BLaER1 (cell line): ENCODE measurements at regions not wholly inside any gene's neighbourhood (a gene's known extent, or its start where the extent isn't known, plus 50 kb on each side); places are given as distances from the start of the nearest gene placed in this dataset.
"Not testable (repeated sequence)": the region's sequence is repeated elsewhere in the genome, so short reads cannot be mapped to it uniquely, and the experiment has no call there.

ENCODE experiments used
- H3K27ac ChIP-seq: shearing (Covaris generic); formaldehyde crosslinking; 2 replicates; pipeline ENCODE4 v1.8.1; 2022
- H3K27me3 ChIP-seq: shearing (Covaris generic); formaldehyde crosslinking; 2 replicates; pipeline ENCODE4 v1.8.1; 2022
- H3K36me3 ChIP-seq: shearing (Covaris generic); formaldehyde crosslinking; 2 replicates; pipeline ENCODE4 v1.8.1; 2022
- H3K4me1 ChIP-seq: shearing (Covaris generic); formaldehyde crosslinking; 2 replicates; pipeline ENCODE4 v1.8.1; 2022
- H3K4me2 ChIP-seq: shearing (Covaris generic); formaldehyde crosslinking; 2 replicates; pipeline ENCODE4 v1.8.1; 2022
- H3K4me3 ChIP-seq: shearing (Covaris generic); formaldehyde crosslinking; 2 replicates; pipeline ENCODE4 v1.8.1; 2022
- H3K9ac ChIP-seq: shearing (Covaris generic); formaldehyde crosslinking; 2 replicates; pipeline ENCODE4 v1.8.1; 2022
- H3K9me3 ChIP-seq: shearing (Covaris generic); formaldehyde crosslinking; 2 replicates; pipeline ENCODE4 v1.8.1; 2022
- H4K20me1 ChIP-seq: shearing (Covaris generic); formaldehyde crosslinking; 2 replicates; pipeline ENCODE4 v1.8.1; 2022
- Cebpa-rat ChIP-seq: shearing (Covaris generic); IDR thresholded peaks from 2 replicates; pipeline ENCODE4 v1.8.1; 2022

GRCh38 chr17:31629696-31630470 lies 229.2 kb downstream of the COPRS start:
- Histone ChIP-seq H3K27ac (no peak overlapping the region), H3K4me3 (no peak overlapping the region), H3K9me3 (peaks cover 45% of the 10 kb centered on the region), H3K9ac (no peak overlapping the region), H3K4me2 (no peak overlapping the region), H3K36me3 (no peaks in the 10 kb centered on the region), H3K27me3 (no peaks in the 10 kb centered on the region), H4K20me1 (no peaks in the 10 kb centered on the region), H3K4me1 (no peaks in the 10 kb centered on the region)
- no peak for TF ChIP-seq Cebpa-rat

DNA sequence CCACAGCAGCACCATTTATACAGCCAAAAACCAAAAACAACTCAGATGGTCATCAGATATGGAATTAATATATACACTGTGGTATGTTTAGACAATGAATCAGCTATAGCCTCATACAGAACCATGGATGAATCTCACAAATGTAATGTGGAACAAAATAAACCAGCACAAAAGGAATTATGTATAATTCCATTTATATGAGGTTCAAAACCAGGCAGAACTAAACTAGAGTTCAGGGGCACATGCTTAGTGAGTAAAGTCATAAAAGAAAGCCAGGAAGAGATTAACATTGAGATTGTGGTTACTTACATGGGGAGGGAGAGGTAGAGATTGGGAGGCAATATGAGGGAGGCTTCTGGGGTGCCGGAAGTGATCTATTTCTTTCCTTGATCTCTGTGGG lies 231.1 kb downstream of the COPRS start:
- Histone ChIP-seq H3K27me3 (no peaks in the 10 kb centered on the region), H3K36me3 (no peaks in the 10 kb centered on the region), H4K20me1 (no peaks in the 10 kb centered on the region), H3K4me3 (no peak overlapping the region), H3K9me3 (peaks cover 38% of the 10 kb centered on the region), H3K4me2 (no peak overlapping the region), H3K27ac (no peak overlapping the region), H3K4me1 (no peaks in the 10 kb centered on the region), H3K9ac (no peak overlapping the region)
- TF ChIP-seq Cebpa-rat = no peak

DNA sequence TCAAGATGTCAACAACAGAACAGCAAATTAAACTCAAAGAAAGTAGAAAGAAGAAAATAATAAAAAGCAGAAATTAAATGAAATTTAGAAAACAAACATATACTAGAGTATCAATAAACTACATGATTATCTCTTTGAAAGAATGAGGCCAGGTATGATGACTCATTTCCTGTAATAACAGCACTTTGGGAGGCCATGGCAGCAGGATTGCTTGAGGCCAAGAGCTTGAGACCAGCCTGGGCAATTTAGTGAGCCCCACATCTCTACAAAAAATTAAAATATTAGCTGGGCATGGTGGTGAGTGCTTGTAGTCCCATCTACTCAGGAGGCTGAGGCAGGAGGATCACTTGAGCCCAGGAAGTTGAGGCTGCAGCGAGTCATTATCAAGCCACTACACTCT lies 232.5 kb downstream of the RAB11FIP4 start:
- Histone ChIP-seq H3K9me3 (peaks cover 46% of the 10 kb centered on the region), H4K20me1 (no peaks in the 10 kb centered on the region), H3K4me1 (no peaks in the 10 kb centered on the region), H3K4me2 (no peak overlapping the region), H3K27me3 (no peaks in the 10 kb centered on the region), H3K36me3 (no peaks in the 10 kb centered on the region), H3K27ac (no peak overlapping the region), H3K4me3 (no peak overlapping the region), H3K9ac (no peak overlapping the region)
- no peak for TF ChIP-seq Cebpa-rat

GRCh38 chr17:31622500-31622899 lies 231.0 kb downstream of the RAB11FIP4 start:
- Histone ChIP-seq H3K27me3 (no peaks in the 10 kb centered on the region), H3K36me3 (no peaks in the 10 kb centered on the region), H3K4me1 (no peaks in the 10 kb centered on the region), H3K4me3 (no peak overlapping the region), H3K4me2 (no peak overlapping the region), H3K9me3 (peaks cover 46% of the 10 kb centered on the region), H4K20me1 (no peaks in the 10 kb centered on the region), H3K9ac (no peak overlapping the region), H3K27ac (no peak overlapping the region)
- no peak for TF ChIP-seq Cebpa-rat

DNA sequence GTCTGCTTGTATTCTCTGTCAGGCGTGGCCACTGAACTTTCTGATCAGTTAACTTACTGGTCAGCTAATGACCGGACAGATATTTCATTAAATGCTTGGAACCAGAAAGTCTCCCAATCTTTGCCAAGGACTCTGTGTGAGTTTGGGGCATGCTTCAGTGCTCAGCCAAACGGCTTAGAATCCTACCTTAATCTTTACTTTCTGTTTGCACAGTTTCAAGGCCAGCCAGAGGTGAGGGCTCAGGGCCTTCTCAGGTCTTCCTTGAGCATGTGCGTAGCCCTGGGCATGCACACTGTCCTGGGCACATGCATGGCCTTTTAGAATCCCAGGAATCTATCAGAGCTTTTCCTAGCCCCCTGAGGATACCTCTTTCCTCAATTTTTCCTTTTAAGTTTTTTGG lies 230.1 kb downstream of the RAB11FIP4 start:
- no peaks in the 10 kb centered on the region for H3K4me1 ChIP-seq
- no peaks in the 10 kb centered on the region for H4K20me1 ChIP-seq
- no peaks in the 10 kb centered on the region for H3K36me3 ChIP-seq
- no peaks in the 10 kb centered on the region for H3K27me3 ChIP-seq
- no peak overlapping the region for H3K27ac ChIP-seq
- no peak overlapping the region for H3K9ac ChIP-seq
- no peak for TF ChIP-seq Cebpa-rat
- no peak overlapping the region for H3K4me2 ChIP-seq
- H3K9me3 ChIP-seq = peaks cover 43% of the 10 kb centered on the region
- no peak overlapping the region for H3K4me3 ChIP-seq

- H4K20me1 ChIP-seq, H3K9me3 ChIP-seq, H3K27ac ChIP-seq, H3K9ac ChIP-seq, H3K36me3 ChIP-seq, H3K4me1 ChIP-seq, H3K27me3 ChIP-seq, H3K4me3 ChIP-seq, H3K4me2 ChIP-seq: not testable (repeated sequence)
These were observed 219.6 kb downstream of the RAB11FIP4 start for GRCh38 chr17:31611053-31611452.

GRCh38 chr17:31609996-31610910 lies 218.8 kb downstream of the RAB11FIP4 start:
- Histone ChIP-seq H4K20me1 (no peaks in the 10 kb centered on the region), H3K4me2 (no peak overlapping the region), H3K9me3 (no peaks in the 10 kb centered on the region), H3K9ac (no peak overlapping the region), H3K4me3 (no peak overlapping the region), H3K27me3 (no peaks in the 10 kb centered on the region), H3K36me3 (no peaks in the 10 kb centered on the region), H3K4me1 (no peaks in the 10 kb centered on the region), H3K27ac (no peak overlapping the region)
- no peak for TF ChIP-seq Cebpa-rat

GRCh38 chr17:31609331-31609730 lies 217.9 kb downstream of the RAB11FIP4 start:
- no peak for TF ChIP-seq Cebpa-rat
- Histone ChIP-seq H4K20me1 (no peaks in the 10 kb centered on the region), H3K4me2 (no peak overlapping the region), H3K27me3 (no peaks in the 10 kb centered on the region), H3K36me3 (no peaks in the 10 kb centered on the region), H3K4me1 (no peaks in the 10 kb centered on the region), H3K4me3 (no peak overlapping the region), H3K9ac (no peak overlapping the region), H3K9me3 (no peaks in the 10 kb centered on the region), H3K27ac (no peak overlapping the region)

DNA sequence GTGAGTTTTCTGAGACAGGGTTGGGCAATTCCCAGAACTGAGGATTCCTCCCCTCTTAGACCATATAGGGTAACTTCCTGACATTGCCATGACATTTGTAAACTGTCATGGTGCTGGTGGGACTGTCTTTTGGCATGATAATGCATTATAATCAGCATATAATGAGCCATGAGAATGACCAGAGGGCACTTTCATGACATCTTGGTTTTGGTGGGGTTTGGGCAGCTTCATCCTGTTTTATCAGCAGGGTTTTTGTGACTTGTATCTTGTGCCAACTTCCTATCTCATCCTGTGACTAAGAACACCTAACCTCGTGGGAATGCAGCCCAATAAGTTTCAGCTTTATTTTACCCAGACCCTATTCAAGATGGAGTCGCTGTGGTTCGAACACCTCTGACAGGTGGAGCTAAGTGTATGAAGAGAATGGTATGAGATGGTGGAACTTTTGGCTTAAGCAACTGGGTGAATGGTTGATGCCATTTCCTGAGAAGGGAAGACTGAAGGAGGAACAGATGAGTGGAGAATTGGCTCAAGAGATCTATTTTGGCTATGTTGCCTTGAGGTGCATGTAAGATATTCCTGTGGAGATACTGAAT lies 217.3 kb downstream of the RAB11FIP4 start:
- H3K9me3 ChIP-seq = no peaks in the 10 kb centered on the region
- H3K4me3 ChIP-seq = no peak overlapping the region
- no peaks in the 10 kb centered on the region for H3K36me3 ChIP-seq
- H3K4me2 ChIP-seq = no peak overlapping the region
- no peaks in the 10 kb centered on the region for H3K27me3 ChIP-seq
- TF ChIP-seq Cebpa-rat = no peak
- H4K20me1 ChIP-seq = no peaks in the 10 kb centered on the region
- H3K9ac ChIP-seq = no peak overlapping the region
- no peaks in the 10 kb centered on the region for H3K4me1 ChIP-seq
- H3K27ac ChIP-seq = no peak overlapping the region

DNA sequence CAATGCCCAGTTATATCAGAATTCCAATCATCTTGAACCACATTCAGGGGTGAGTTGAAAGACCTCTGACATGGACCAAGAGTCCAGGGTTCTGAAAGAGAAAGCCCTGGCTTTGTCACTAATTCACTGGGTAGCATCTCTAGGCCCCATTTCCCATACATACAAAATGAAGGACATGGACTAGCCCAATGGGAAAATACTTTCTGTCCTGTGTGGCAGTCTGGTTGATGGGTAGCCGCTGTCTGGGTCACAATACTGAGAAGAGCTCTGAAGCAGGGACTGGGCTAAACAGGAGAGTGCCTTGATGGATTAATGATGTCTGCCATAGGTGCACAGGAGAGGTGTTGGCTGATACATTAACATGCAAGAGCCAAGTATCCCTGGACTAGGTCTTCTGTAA lies 214.3 kb downstream of the RAB11FIP4 start:
- TF ChIP-seq Cebpa-rat = no peak
- Histone ChIP-seq H3K27me3 (no peaks in the 10 kb centered on the region), H3K4me3 (no peak overlapping the region), H3K4me1 (no peaks in the 10 kb centered on the region), H3K9me3 (no peaks in the 10 kb centered on the region), H3K4me2 (no peak overlapping the region), H3K9ac (no peak overlapping the region), H3K27ac (no peak overlapping the region), H3K36me3 (no peaks in the 10 kb centered on the region), H4K20me1 (no peaks in the 10 kb centered on the region)
